ENCODE measurements at regions not wholly inside any gene's neighbourhood (a gene's known extent, or its start where the extent isn't known, plus 50 kb on each side); places are given as distances from the start of the nearest gene placed in this dataset.

DNA sequence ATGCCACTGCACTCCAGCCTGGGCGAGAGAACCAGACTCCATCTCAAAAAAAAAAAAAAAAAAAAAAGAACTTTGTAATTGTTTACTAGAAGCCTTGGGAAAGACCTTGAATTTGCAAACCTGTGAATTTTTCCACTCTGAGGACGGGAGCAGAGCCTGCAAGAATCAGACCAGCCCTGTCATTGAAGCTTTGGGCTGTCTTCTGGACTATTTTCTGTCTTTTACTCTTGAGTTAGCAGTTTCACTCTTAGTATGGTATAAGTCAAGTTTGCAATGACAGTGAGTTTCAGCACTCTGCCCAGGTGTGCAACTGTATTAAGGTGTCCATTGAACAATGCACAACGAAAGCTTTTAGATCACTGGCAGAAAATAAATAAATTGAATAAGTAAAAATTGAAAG is 81.4 kb upstream of the KRAS start:
- no peak for TF ChIP-seq CTCF (IDR thresholded peaks at IDR 0.05 in 4 of 5, conservative IDR thresholded peaks at IDR 0.05 in 1 of 5)
- TF ChIP-seq POLR2A (IDR thresholded peaks at IDR 0.05): no peak

Data from gastrocnemius medialis (tissue), 4 donors.